HG02759 (cell line): ENCODE measurements at regions not wholly inside any gene's neighbourhood (a gene's known extent, or its start where the extent isn't known, plus 50 kb on each side); places are given as distances from the start of the nearest gene placed in this dataset.
"Not testable (repeated sequence)": the region's sequence is repeated elsewhere in the genome, so short reads cannot be mapped to it uniquely, and the experiment has no call there.

ENCODE experiments used
- ATAC-seq: cut with Tn5 transposase; IDR thresholded peaks from one replicate; pipeline ENCODE4 v1.9.1; 2021; ENCODE audit warnings: mild to moderate bottlenecking, moderate library complexity; ENCODE audit not compliant: unreplicated experiment

DNA sequence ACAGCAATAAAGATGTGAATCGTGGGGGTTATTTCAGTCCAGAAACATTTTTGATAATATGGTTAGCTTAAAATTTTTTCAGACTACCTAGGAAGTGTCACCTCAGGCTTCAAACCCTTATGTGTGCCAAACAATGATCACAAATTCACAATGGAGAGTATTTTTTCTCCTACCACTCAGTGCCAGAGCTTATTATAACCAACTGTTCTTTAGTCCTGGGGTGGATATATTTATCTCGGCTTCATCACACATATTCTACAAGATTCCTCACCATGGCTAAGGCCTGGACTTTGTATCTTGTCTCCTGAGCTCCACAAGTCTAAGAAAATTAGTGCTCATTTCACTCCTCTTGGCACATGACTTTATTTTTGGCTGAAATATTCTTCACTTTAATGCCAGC is 629.1 kb downstream of the RWDD3 start:
- no peak for ATAC-seq

DNA sequence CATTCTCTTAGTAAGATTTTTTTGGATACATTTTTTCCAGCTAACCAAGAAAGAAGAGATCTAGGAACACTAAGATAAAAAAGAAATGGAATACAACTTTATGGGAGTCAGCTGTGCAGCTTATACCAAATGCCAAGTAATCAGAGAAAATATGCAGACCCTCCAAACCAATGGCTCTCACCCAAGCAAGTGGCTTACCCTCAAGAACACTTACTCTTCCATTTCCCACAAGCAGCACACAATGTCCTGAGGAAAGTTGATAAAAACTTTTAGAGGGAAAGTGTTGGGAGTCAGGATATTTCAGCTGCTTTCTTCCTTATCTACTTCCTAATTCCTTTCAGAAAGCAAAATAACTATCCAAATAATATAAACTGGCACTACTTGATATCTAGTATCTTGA is 631.8 kb downstream of the RWDD3 start:
- no peak for ATAC-seq

DNA sequence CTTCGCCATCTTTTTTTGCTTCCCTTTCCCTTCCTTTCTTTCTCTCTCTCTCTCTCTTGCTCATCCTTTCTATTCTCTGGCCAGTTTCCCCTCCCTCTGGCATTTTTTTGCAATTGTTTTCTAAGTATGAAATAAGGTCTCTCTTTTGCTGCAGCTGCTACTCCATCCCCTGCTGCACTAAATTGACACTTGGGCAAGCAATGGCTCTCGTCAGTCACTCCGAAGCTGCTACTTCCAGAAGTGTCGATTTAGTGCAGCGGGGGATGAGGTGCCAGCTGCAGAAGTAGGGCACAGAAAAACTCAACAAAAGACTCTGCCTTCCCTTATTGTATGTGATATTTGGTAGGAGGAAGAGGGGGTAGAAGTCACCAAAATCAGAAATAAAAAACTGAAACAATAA is 642.3 kb downstream of the RWDD3 start:
- no peak for ATAC-seq

DNA sequence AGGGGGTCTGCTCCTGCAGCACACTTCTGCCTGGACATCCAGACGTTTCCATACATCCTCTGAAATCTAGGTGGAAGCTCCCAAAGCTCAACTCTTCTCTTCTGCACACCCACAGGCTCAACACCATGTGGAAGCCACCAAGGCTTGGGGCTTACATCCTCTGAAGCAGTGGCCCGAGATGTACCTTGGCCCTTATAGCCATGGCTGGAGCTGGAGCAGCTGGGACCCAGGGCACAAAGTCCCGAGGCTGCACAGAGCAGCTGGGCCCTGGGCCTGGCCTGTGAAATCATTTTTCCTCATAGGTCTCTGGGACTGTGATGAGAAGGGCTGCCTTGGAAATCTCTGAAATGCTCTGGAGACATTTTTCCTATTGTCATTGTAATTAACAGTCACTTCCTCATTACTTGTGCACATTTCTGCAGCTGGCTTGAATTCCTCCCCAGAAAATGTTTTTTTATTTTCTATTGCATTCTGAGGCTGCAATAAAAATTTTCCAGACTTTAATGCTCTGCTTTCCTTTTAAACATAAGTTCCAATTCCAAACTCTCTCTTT is 645.6 kb downstream of the RWDD3 start:
- no peak for ATAC-seq

DNA sequence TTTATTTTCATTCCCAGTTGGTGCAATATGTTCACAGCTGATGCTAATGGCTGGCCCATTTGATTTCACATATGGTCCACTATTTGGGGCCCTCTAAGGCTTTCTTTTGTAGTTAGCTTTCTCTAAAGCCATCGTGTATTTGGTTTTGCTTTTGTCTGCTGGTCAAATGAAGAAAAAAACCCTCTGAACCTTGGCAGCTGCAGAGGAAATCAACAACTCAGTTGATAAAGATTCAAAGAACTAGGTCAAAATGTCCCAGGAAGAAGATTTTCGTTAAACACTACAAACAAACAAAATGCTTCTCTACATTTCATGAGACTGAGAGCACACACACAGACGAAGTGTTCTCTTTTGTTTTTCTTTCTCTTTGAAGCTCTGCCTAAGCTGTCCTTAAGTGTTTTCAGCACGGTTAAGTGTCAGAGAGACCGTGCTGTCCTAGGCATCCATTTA is 655.0 kb downstream of the RWDD3 start:
- ATAC-seq = no peak

DNA sequence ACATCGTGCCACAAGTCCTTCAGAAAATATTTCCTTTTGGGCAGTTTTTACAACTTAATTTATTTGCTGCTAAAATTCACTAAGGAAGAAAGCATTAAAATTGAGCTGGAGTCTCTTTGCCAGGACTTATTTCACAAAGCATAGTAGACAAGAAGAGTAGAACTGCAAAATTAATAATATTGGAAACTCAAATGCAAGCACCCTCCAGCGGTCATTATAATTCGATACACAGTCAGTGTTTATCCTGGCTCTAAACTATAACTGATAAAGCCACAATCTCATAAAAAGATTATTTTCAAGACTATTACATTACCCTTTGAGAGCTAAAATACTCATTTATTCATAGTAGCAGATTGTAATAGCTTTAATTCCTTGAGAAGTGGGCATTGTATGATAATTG is 655.4 kb downstream of the RWDD3 start:
- ATAC-seq = no peak

DNA sequence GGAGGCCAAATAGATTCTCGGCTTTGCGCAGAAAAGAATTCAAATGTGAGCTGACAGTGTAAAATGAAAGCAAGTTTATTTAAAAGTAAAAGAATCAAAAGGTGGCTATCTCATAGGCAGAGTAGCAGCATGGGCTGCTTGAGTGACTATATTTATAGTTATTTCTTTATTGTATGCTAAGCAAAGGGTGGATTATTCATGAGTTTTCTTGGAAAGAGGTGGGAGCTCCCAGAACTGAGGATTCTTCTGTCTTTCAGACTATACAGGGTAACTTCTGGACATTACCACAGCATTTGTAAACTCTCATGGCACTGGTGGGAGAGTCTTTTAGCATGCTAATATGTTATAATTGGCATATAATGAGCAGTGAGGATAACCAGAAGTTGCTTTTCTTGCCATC is 659.9 kb downstream of the RWDD3 start:
- ATAC-seq = no peak

DNA sequence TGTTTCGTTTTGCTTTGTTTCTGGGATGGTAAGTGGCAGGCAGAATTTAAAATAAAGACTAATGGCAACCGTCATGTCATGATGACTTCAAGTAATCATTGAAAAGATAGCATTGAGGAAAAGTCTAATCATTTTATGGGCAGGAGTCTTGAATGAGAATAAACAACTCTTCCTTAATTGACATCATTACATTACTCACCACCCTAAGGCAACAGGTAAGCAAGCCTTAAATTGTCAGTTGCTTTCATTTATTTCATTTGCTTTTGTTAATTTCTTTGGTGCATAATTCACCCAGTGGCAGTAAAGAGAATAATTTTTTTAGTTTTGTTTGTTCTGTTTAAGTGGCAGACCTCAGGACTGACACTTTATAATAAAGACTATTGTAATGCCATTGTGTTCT is 669.0 kb downstream of the RWDD3 start:
- no peak for ATAC-seq

DNA sequence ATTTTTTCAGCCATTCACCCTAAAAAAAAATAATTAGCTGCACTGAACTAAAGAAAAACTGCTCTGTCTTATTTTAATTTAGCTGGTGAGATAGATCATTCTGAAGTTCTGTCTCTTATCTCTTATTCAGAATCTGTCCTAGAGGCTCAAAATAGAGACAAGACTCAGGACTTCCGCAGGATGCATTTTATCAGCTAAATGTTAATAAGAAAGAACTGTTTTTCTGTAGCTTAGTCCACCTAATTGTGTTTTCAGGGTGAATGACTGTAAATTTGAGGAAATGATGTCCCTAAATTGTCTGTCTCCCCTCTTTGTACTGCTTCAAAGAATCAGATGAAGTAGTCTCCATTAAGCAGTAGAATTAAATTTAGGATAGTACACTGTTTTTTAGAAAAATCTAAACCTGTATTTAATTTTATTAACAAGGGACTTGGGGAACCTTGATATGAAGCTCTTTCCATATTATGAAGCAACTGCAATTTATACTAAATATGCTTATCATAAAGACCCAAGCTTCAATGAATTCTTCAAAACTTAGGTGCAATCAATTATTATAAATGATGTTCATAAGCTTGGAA is 671.9 kb downstream of the RWDD3 start:
- ATAC-seq = no peak

DNA sequence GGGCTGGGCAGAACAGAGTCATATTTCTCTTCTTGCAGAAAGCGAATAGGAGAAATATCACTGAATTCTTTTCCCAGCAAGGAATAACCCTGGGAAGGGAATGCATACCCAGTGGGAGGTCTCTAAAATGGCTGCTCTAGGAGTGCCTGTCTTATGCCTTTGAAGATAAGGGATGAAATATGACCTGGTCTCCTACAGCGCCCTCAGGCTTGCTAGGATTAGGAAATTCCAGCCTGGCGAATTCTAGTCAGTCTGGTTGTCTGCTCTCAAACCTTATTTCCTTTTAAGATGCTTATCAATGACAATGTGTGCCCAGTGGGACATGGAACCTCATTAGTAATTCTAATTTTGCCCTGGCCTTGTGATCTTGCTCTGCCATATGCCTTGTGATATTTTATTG is 677.7 kb downstream of the RWDD3 start:
- ATAC-seq = not testable (repeated sequence)

DNA sequence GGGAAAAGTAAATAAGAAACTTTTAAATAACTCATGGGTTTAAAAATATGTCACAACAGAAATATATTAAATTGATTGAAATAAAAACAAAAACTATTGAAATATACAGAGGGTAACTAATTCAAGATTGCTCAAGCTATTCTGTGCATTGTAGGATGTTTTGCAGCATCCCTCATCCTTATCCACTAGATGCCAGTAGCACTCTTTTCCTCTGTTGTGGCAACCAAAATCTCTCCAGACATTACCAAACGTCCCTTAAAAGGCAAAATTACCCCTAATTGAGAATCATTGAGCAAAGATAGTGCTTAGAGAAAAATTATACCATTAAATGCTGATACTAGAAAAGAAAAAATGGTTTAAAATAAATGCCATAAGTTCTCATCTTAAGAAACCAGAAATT is 682.6 kb downstream of the RWDD3 start:
- ATAC-seq = no peak

DNA sequence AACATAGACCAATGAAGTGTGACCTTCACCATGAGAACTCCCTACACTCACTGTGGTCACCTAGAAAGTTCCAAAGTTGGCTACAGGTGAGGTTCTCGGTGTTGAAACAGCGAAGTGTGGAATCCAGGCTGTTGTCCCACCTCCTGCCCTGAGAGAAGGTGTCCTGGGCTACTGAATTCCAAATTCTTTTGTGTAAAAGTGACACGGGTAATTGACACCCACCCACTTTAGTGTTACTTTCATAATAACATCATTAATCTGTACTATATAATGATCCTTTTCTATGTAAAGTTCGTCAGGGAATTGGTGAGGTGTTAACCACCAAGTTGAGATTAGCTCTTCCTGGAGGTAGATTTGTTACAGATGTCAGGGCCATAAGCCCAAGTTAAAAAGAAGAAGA is 690.7 kb downstream of the RWDD3 start:
- no peak for ATAC-seq

DNA sequence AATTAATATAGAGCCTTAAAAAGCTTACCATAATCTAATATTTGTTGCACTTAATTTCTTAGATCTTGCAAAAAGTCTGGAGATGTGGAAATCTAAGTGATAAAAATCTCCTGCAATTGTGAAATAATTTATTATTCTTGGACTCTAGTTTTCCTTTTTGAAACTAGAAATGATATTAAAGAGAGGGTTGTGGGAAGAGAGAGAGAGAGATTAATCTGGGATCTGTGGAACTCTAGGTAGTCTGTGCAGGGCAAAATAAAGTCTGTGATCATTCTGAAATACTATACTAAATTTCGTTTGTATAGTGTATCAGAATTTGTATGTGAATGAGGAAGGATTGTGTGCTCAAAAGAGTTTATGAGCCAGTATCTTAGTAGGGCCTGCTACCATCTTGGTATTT is 692.3 kb downstream of the RWDD3 start:
- ATAC-seq = no peak

DNA sequence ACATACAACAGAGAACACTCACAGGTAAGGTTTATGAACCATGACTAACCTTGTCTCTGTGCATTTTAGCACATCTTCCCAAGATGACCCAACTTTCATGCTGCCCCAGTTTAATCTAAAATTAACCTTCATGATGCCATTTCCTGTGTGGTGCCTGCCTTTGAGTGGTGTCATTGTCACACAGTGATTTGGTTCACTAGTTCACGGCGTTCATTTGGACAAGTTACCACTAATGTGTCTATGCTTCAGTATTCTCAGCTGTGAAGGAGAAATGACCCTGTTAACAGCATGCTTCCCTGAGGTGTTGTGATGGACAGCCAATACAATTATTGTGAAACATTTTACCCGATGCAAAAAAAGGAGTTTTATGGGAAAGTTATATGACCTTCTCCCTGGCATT is 693.1 kb downstream of the RWDD3 start:
- no peak for ATAC-seq

DNA sequence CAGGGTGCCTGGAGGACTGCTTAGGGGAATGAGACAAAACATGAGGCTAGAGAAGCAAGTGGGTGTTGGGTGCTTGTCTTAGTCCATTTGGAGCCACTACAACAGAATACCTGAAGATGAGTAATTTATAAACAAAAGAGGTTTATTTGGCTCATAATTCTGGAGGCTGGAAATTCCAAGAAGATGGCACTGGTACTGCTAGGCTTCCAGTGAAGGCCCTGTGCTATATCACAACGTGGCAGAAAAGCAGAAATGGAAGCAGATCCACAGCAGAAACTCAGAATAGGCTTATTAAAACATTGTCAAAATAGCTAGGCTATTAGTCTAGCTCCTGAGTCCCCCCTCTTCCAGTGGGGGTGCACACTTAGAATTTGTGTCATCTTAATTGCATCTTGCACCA is 701.7 kb downstream of the RWDD3 start:
- no peak for ATAC-seq

DNA sequence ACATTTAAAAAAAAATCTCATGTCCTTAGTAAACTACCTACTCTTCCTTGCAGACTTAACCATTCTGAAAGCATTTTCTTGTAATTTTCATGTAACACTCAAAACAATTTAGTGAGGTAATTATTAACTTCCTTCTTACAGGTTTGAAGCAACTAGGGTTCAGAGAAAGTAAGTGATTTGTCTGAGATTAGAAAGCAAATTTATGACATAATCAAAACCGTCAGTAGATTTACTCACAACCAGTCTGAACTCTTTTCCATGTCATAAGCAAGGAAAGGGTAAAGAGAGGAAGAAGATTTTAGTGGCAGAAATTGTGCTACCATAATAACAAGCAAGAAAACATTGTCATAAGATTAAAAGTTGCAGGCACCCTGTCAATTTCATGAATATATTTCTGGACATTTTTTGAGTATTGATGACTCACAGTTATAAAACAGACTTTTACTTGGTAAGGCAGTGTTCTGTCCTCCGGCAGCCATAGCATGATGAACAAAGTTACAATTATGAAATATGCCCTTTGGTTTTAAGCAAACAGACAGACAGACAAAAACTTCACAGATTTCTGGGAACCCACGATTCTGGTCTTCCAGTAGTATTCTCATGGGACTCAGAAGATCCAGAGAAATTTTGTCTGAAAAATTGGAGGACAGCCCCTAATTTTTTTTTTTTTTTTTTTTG is 707.2 kb downstream of the RWDD3 start:
- no peak for ATAC-seq

DNA sequence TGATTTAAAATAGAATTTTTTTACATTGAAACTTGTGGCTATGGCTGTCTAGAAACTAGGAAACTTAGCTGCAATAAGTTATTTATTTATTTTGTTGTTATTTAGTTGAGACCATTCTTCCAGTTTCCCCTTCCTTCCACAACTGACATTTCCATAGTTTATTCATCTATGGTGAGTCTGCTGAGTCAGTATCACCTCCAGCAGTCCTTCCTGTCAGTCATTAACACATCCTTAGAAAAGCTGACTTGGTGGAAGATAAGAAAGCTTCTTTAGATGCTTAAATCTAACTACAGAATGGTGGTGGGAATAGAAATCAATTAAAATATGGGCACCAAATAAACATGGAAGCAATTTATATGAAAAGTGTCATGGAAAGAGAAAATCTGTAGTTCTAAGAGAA is 714.0 kb downstream of the RWDD3 start:
- no peak for ATAC-seq

DNA sequence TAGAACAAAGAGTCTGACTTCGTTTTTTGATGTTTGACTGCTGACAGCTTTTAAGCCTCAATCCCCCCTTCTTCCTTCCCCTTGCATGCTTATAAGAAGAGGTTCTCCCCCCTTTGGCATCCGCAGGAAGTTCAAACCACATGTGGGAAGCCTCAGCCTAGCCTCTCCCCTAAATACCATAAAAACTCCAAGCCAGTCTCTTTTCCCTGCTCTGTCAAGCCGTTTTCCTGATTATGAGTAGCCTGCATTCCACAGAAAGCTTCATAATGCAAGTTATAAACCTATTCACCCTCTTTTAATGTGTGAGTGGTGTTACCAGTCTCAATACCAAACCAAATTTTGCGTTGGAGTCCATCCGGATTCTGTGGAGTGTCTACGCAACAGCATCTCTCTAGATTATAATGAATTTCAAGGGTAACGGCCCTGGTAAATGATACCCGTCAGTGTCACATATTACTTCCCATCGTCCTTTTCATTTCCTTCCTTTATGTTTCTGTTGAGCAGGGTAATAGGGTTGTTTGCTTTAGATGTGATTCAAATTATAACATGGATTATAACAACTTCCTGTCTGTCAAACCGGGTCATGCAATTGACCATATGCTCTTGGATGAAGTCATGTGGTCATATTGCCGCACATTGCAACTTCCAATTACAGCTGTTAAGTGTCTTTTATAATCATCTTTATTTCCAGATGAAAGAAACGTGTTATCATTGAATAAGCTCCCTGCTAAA is 717.5 kb downstream of the RWDD3 start:
- ATAC-seq = no peak

DNA sequence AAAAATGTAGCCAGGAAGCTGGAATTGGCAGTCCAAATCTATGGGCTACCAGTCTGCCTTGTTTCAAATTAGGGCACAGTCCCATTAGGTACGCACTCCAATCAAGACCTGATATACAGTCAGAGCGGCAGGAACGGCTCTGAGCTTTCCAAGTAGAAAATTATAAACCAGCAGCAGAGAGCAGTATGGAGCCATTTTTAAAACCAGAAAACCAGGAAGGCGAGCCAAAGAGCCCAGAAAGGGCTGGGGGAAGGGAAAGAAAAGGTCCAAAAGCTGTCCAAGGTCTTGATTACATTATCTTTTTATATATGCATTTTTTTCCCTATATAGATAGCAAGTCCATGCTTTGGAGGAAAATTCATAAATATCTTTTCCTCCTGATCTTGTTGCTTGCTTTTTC is 719.0 kb downstream of the RWDD3 start:
- no peak for ATAC-seq

DNA sequence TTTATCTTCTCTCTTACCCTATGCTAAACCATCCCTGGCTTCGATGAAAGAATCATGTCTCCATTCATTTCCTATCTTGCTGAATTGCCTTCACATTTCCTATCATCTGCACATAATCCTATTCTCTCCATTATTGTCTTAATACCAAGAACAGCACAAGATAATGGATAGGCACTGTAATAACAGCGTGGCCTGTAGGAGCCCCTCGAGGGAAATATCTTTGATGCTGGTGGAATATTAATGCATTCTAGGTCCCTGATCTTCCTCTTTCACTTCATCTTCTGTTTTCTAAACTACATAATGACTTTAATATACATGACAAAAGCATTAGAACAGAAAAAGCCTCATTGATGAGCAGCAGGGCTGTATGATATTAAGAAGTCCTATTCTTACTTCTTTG is 720.6 kb downstream of the RWDD3 start:
- ATAC-seq = no peak

DNA sequence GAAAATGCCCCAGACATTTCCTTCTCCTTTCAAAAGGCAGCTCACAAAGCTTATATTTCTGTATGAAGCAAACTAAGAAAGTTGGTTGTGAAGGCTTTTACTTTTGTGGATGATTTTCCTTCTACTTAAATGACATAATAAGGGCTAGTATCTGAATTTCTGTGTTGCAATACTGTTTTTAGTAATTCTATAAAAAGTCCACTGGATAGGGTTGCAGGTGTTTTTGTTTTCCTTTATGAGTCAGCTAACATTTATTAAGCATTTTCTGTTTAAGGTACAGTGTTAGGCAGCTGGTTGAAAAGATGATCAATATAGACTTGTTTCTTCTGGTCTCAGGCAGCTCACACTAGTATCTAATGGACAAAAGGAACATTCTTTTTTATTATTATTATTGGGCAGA is 722.2 kb downstream of the RWDD3 start:
- no peak for ATAC-seq

DNA sequence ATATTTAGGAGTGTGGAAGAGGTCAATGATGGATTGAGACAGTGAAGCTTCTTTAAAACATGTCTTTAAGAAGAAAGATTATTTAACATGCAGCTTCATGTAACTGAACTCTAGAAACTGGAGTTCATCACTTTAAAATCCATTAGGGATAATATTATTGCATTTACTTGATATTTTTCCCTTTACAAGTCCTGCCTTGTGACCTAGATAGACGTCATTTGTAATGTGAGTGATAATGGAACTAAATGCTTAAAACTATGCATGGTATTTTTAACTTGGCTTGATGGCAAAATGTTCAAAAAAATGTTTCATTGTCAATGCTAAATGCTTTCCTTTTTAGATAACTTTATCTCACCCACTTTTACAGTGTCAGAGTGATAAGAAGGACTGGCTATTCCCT is 723.7 kb downstream of the RWDD3 start:
- no peak for ATAC-seq
